Kidney (tissue), 13 donors: ENCODE measurements at regions not wholly inside any gene's neighbourhood (a gene's known extent, or its start where the extent isn't known, plus 50 kb on each side); places are given as distances from the start of the nearest gene placed in this dataset.

Source experiments
- DNase-seq, 5 donors: peaks; one replicate each; pipeline ENCODE4 v3.0.0-alpha.2; 2013 to 2020
- FAIRE-seq: peaks from 2 replicates; lab custom pipeline; 2012; peaks lifted over from hg19 to GRCh38; lab: Jason Lieb, UNC
- H3K27ac ChIP-seq, 2 donors: one replicate each; pipeline ENCODE4 v1.7.0; 2013; ENCODE audit warnings: low read depth in 2 of 2, low read length in 2 of 2, inconsistent platforms in 1 of 2
- H3K27me3 ChIP-seq: one replicate; pipeline ENCODE4 v1.7.1; 2013; ENCODE audit warnings: low read length, inconsistent platforms; ENCODE audit not compliant: control insufficient read depth, insufficient read depth
- H3K36me3 ChIP-seq, 3 donors: one replicate each; pipeline versions ENCODE4 v1.7.0 to v1.7.1; 2013; ENCODE audit warnings: low read length in 3 of 3, control low read depth in 1 of 3, inconsistent platforms in 1 of 3; ENCODE audit not compliant: insufficient read depth in 3 of 3, control insufficient read depth in 2 of 3
- H3K4me1 ChIP-seq, 3 donors: one replicate each; pipeline versions ENCODE4 v1.7.0 to v1.7.1; 2013; ENCODE audit warnings: low read length in 3 of 3, inconsistent platforms in 1 of 3, low read depth in 1 of 3; ENCODE audit not compliant: control insufficient read depth in 2 of 3, insufficient read depth in 2 of 3
- H3K4me3 ChIP-seq, 3 donors: one replicate each; pipeline versions ENCODE4 v1.7.0 to v1.8.1; 2013; ENCODE audit warnings: low read length in 3 of 3, control low read depth in 1 of 3, inconsistent platforms in 1 of 3
- H3K9ac ChIP-seq, 3 donors: one replicate each; pipeline versions ENCODE4 v1.7.0 to v1.7.1; 2013; ENCODE audit warnings: low read length in 3 of 3, control low read depth in 1 of 3, inconsistent platforms in 1 of 3
- H3K9me3 ChIP-seq, 3 donors: one replicate each; pipeline versions ENCODE4 v1.7.0 to v1.7.1; 2013; ENCODE audit warnings: low read length in 3 of 3, control low read depth in 1 of 3, inconsistent platforms in 1 of 3; ENCODE audit not compliant: control insufficient read depth in 2 of 3, insufficient read depth in 1 of 3
- CTCF ChIP-seq: IDR thresholded peaks from 3 replicates; pipeline ENCODE4 v1.5.1; 2012; ENCODE audit warnings: mild to moderate bottlenecking, moderate library complexity, borderline replicate concordance; ENCODE audit not compliant: insufficient read depth; ENCODE audit errors: extremely low read depth
- intact Hi-C: fragments of 100-400 bp; cut with DNase I; formaldehyde crosslinking; loops from one replicate; pipeline ENCODE4 v1.11.1; 2022
- donor health status: control.
- donor health status: control.
- donor health status: control.
- donor health status: control.
- donor health status: control.
- donor health status: DM: yes; HTN: yes; CAD: no.
- donor health status: Normal renal cell carcinoma (clear cell type).

DNA sequence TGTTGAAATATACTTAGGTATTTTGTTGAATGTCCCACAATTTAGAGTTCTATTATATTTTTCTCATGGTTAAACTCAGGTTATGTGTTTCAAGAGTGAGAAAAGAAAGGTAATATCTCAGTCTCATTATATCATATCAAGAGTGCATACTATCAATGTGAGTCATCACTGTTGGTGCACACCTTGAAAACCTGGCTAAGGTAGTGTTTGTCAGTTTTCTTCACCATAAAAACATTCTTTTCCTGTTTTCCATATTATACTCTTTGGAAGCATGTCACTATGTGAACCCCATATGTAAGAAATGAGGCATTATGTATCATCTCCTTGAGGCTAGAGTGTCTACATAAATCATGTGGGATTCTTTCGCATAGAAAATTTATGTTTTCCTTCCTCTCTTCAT is 307.6 kb upstream of the CTSO start:
- H3K4me3 ChIP-seq, result no peak overlapping the region
- DNase-seq (no peak), FAIRE-seq (no peak)
- no peak overlapping the region for H3K27ac ChIP-seq
- H3K27me3 ChIP-seq, result no peaks in the 10 kb centered on the region
- no peaks in the 10 kb centered on the region for H3K9me3 ChIP-seq
- H3K36me3 ChIP-seq, result no peaks in the 10 kb centered on the region
- intact Hi-C loops, result no loop called here
- no peak for TF ChIP-seq CTCF
- H3K9ac ChIP-seq, result no peak overlapping the region
- no peaks in the 10 kb centered on the region for H3K4me1 ChIP-seq

- DNase-seq, result peak in 2 of 5 donors; percentile 8 to 10
Observed at GRCh38 chr4:156255230-156256007, 301.8 kb upstream of the CTSO start.

DNA sequence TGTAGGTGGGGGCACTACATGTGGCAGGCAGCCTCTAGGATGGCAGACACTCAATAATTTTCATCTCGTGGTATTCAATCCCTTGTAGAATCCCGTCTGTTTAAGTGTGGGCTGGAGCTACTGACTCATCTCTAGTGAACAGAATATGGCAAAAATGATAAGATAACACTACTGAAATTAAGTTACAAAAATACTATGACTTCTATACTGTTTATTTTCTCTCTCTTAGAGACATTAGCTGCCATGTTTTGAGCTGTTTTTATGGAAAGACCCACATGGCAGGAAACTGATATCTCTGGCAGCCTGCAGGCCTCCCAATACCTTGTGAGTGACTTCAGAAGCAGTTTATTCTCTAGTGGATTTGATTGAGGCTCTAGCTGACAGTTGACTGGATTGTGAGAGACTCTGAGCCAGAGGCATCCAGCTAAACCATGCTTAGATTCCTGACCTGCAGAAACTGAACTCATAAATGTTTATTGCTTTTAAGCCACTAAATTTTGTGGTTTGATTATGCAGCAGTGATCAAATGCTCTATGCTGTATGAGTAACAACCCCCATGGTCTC is 298.8 kb upstream of the CTSO start:
- no peak overlapping the region for H3K27ac ChIP-seq
- H3K9me3 ChIP-seq, result no peaks in the 10 kb centered on the region
- H3K4me3 ChIP-seq, result no peak overlapping the region
- DNase-seq (peak in 2 of 5 donors; percentile 12 to 14), FAIRE-seq (no peak)
- no peak overlapping the region for H3K9ac ChIP-seq
- no peak for TF ChIP-seq CTCF
- H3K27me3 ChIP-seq, result no peaks in the 10 kb centered on the region
- H3K36me3 ChIP-seq, result no peaks in the 10 kb centered on the region
- H3K4me1 ChIP-seq, result no peaks in the 10 kb centered on the region
- intact Hi-C loops, result no loop called here

More at GRCh38 chr4:156255230-156256007, 301.8 kb upstream of the CTSO start:
- H3K9ac ChIP-seq, result no peak overlapping the region
- no peak overlapping the region for H3K27ac ChIP-seq
- no peak for FAIRE-seq
- H3K27me3 ChIP-seq, result no peaks in the 10 kb centered on the region
- no peaks in the 10 kb centered on the region for H3K4me1 ChIP-seq
- H3K36me3 ChIP-seq, result no peaks in the 10 kb centered on the region
- H3K4me3 ChIP-seq, result no peak overlapping the region
- no peaks in the 10 kb centered on the region for H3K9me3 ChIP-seq
- intact Hi-C loops, result no loop called here
- no peak for TF ChIP-seq CTCF
